ENCODE measurements at regions not wholly inside any gene's neighbourhood (a gene's known extent, or its start where the extent isn't known, plus 50 kb on each side); places are given as distances from the start of the nearest gene placed in this dataset.

DNA sequence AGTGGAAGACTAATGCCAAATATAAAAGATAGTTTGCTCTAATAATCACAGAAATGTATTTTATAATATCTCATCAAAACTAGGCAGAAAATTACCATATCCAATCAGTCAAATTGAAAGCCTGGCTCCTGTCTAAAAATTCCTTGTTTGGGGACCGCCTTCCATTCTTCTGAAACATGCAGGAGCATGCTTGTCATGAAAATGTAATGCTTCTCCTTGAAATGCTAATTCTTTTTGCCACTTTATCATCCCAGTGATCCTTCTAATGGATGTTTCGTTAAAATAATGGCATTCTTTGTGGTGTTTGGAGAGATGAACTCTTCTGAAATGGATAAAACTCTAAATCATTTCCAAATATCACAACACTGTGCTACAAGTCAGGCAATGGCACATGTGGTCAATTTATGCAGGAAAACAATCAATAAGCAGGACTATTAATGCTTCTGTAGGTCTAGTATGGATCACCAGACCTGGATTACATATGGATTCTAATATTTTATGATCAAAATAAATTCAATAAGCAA, 1039.1 kb upstream of the NXPH2 start:
- H4K20me1 ChIP-seq (ENCODE audit: control insufficient read depth, insufficient read depth, insufficient read length) = no peaks in the 10 kb centered on the region
- no peak overlapping the region for H3K4me2 ChIP-seq (ENCODE audit: insufficient read depth, insufficient read length, low read length)
- no CpG with 5 or more reads among the region's 2 CpGs for WGBS (ENCODE audit: extremely low coverage, insufficient read length, low lambda C conversion rate)
- no peak for DNase-seq
- H2AFZ ChIP-seq (ENCODE audit: low read length) = no peak overlapping the region
- H3K79me1 ChIP-seq (ENCODE audit: insufficient read depth, low read depth, low read length, poor library complexity, severe bottlenecking) = no peaks in the 10 kb centered on the region
- no peak overlapping the region for H3K4ac ChIP-seq (ENCODE audit: low read depth, low read length)
- no peak overlapping the region for H2BK20ac ChIP-seq (ENCODE audit: low read depth, low read length, poor library complexity, severe bottlenecking)
- H3K27me3 ChIP-seq (ENCODE audit: insufficient read depth, low read length) = no peaks in the 10 kb centered on the region
- H2BK15ac ChIP-seq (ENCODE audit: low read depth, low read length) = no peak overlapping the region
- peaks cover under 1 to 7% of the 10 kb centered on the region in 2 experiments; a peak in 3 of 4 replicates for H3K4me1 Mint-ChIP-seq
- no peaks in the 10 kb centered on the region; the same call in 1 of the 2 replicates for H3K4me1 ChIP-seq (ENCODE audit: insufficient read depth, low read length)
- no peak overlapping the region for H3K9ac ChIP-seq (ENCODE audit: extremely low read depth, insufficient read length, low read length)
- no peak overlapping the region for H2BK12ac ChIP-seq (ENCODE audit: insufficient read length, low read depth, low read length)
- no peak overlapping the region for H3K27ac ChIP-seq (ENCODE audit: insufficient read length, low read depth, low read length)
- no peaks in the 10 kb centered on the region for H3K23me2 ChIP-seq (ENCODE audit: insufficient read length, low read depth, low read length, poor library complexity, severe bottlenecking)
- no peaks in the 10 kb centered on the region for H3K9me3 ChIP-seq (ENCODE audit: control insufficient read depth, low read depth, low read length)
- H4K8ac ChIP-seq (replicated peaks; ENCODE audit: insufficient read length, low read depth, low read length) = no peak overlapping the region
- peaks cover 0 to 5% (median 3%) of the 10 kb centered on the region in 3 experiments; a peak in 3 of 7 replicates for H3K36me3 Mint-ChIP-seq (ENCODE audit: insufficient read depth in 1 of 3, low read depth in 3 of 3)
- no peak overlapping the region for H2AK5ac ChIP-seq (ENCODE audit: insufficient read length, low read length)
- no peak overlapping the region for H3K18ac ChIP-seq (ENCODE audit: insufficient read length, low read depth, low read length)
- no peak overlapping the region for H4K91ac ChIP-seq (ENCODE audit: insufficient read length, low read depth, low read length)
- H3T11ph ChIP-seq (ENCODE audit: low read length) = no peak overlapping the region
- H3K27me3 Mint-ChIP-seq (ENCODE audit: low read depth) = no peaks in the 10 kb centered on the region
- H3K4me3 Mint-ChIP-seq = no peak overlapping the region
- H3K56ac ChIP-seq (ENCODE audit: insufficient read length, low read depth, low read length) = no peak overlapping the region
- no peak overlapping the region for H2BK120ac ChIP-seq (ENCODE audit: low read depth, low read length, poor library complexity, severe bottlenecking)
- no peaks in the 10 kb centered on the region for H3K79me2 ChIP-seq (ENCODE audit: insufficient read depth, low read length)
- TF ChIP-seq, protein P1, sequence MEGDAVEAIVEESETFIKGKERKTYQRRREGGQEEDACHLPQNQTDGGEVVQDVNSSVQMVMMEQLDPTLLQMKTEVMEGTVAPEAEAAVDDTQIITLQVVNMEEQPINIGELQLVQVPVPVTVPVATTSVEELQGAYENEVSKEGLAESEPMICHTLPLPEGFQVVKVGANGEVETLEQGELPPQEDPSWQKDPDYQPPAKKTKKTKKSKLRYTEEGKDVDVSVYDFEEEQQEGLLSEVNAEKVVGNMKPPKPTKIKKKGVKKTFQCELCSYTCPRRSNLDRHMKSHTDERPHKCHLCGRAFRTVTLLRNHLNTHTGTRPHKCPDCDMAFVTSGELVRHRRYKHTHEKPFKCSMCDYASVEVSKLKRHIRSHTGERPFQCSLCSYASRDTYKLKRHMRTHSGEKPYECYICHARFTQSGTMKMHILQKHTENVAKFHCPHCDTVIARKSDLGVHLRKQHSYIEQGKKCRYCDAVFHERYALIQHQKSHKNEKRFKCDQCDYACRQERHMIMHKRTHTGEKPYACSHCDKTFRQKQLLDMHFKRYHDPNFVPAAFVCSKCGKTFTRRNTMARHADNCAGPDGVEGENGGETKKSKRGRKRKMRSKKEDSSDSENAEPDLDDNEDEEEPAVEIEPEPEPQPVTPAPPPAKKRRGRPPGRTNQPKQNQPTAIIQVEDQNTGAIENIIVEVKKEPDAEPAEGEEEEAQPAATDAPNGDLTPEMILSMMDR (conservative IDR thresholded peaks at IDR 0.05) = no peak
- H2BK5ac ChIP-seq (ENCODE audit: insufficient read length, low read length) = no peak overlapping the region
- H3K27ac Mint-ChIP-seq = no peak overlapping the region
- peaks cover 3 to 8% of the 10 kb centered on the region in 2 experiments for H3K9me3 Mint-ChIP-seq
- H3K14ac ChIP-seq (ENCODE audit: insufficient read depth, low read length) = no peak overlapping the region
- no peak overlapping the region for H4K5ac ChIP-seq (ENCODE audit: insufficient read length, low read depth, low read length)
- no peak overlapping the region for H3K23ac ChIP-seq (ENCODE audit: insufficient read length, low read depth, low read length)
